ENCODE measurements at regions not wholly inside any gene's neighbourhood (a gene's known extent, or its start where the extent isn't known, plus 50 kb on each side); places are given as distances from the start of the nearest gene placed in this dataset.
A peak's percentile ranks its signal among the peaks of the same experiment; 100 is the strongest.
"Not testable (repeated sequence)": the region's sequence is repeated elsewhere in the genome, so short reads cannot be mapped to it uniquely, and the experiment has no call there.

GRCh38 chr5:119752921-119753886 lies 123.8 kb downstream of the FAM170A start:
- DNase-seq (ENCODE audit: extremely low read depth in 1 of 4, low spot score in 3 of 4) (no peak), FAIRE-seq (no peak), ATAC-seq (no peak)
- Histone ChIP-seq H3K4me2 (ENCODE audit: insufficient read depth, low read length) (no peak overlapping the region), H3K9me1 (ENCODE audit: control insufficient read depth, insufficient read depth, low read length) (no peaks in the 10 kb centered on the region), H3K9me3 (replicated peaks; ENCODE audit: control insufficient read depth, insufficient read depth, low read depth, low read length) (no peaks in the 10 kb centered on the region), H3K9ac (ENCODE audit: insufficient read depth in 1 of 2, low read depth in 2 of 2, low read length in 2 of 2) (no peak overlapping the region), H2AFZ (ENCODE audit: low read depth, low read length) (no peak overlapping the region; the same call in 1 of the 2 replicates), H3K27me3 (ENCODE audit: control insufficient read depth in 2 of 2, insufficient read depth in 2 of 2, low read length in 2 of 2) (no peaks in the 10 kb centered on the region), H3K27ac (ENCODE audit: extremely low read depth, low read depth, low read length) (no peak overlapping the region), H3K79me2 (ENCODE audit: control insufficient read depth, insufficient read depth, low read length) (no peaks in the 10 kb centered on the region), H3K36me3 (ENCODE audit: control insufficient read depth, insufficient read depth, low read length) (no peaks in the 10 kb centered on the region), H3K4me3 (no peak overlapping the region), H4K20me1 (replicated peaks; ENCODE audit: control insufficient read depth, insufficient read depth, low read length) (no peaks in the 10 kb centered on the region), H3K4me1 (replicated peaks in 1 of 2; ENCODE audit: control insufficient read depth in 2 of 2, insufficient read depth in 2 of 2, low read length in 2 of 2) (no peaks in the 10 kb centered on the region; a peak in 1 of 5 replicates)
- no TSS peak for BruUV-seq (replicated peaks)
- CTCF ChIA-PET (ENCODE audit: low intra/inter-chr PET ratio) = no interaction called here
- WGBS (ENCODE audit: insufficient coverage, low coverage, missing lambda C conversion rate) = under 1% methylated on average over 8 of the region's 8 CpGs
- peak; percentile 24; the same call in 1 of the 2 replicates for TF ChIP-seq NFIC (IDR thresholded peaks at IDR 0.05)
- TF ChIP-seq JUNB (CRISPR knock-in tag; conservative IDR thresholded peaks at IDR 0.05) = no peak
- in situ Hi-C loops (cut with MboI) (no loop called here), intact Hi-C loops (cut with micrococcal nuclease) (loop anchor here (5.0 kb wide), 1 partner anchor 171 kb away; no protein-coding TSS in a partner anchor)
- POLR2A ChIA-PET = no interaction called here

GRCh38 chr5:119754825-119755224 lies 125.5 kb downstream of the FAM170A start:
- POLR2A ChIA-PET; FAIRE-seq; H3K9me3 ChIP-seq (replicated peaks; ENCODE audit: control insufficient read depth, insufficient read depth, low read depth, low read length); H2AFZ ChIP-seq (ENCODE audit: low read depth, low read length); H3K36me3 ChIP-seq (ENCODE audit: control insufficient read depth, insufficient read depth, low read length); H3K4me3 ChIP-seq; DNase-seq (ENCODE audit: extremely low read depth in 1 of 4, low spot score in 3 of 4); H4K20me1 ChIP-seq (replicated peaks; ENCODE audit: control insufficient read depth, insufficient read depth, low read length); BruUV-seq (replicated peaks); in situ Hi-C loops (cut with MboI); ATAC-seq; CTCF ChIA-PET (ENCODE audit: low intra/inter-chr PET ratio); H3K4me2 ChIP-seq (ENCODE audit: insufficient read depth, low read length); H3K4me1 ChIP-seq (replicated peaks in 1 of 2; ENCODE audit: control insufficient read depth in 2 of 2, insufficient read depth in 2 of 2, low read length in 2 of 2); H3K9me1 ChIP-seq (ENCODE audit: control insufficient read depth, insufficient read depth, low read length); H3K9ac ChIP-seq (ENCODE audit: insufficient read depth in 1 of 2, low read depth in 2 of 2, low read length in 2 of 2); H3K27me3 ChIP-seq (ENCODE audit: control insufficient read depth in 2 of 2, insufficient read depth in 2 of 2, low read length in 2 of 2); H3K79me2 ChIP-seq (ENCODE audit: control insufficient read depth, insufficient read depth, low read length); H3K27ac ChIP-seq (ENCODE audit: extremely low read depth, low read depth, low read length): not testable (repeated sequence)
- intact Hi-C loops (cut with micrococcal nuclease) = loop anchor here (5.0 kb wide), 1 partner anchor 173 kb away; no protein-coding TSS in a partner anchor
- 4% methylated on average over 7 of the region's 7 CpGs for WGBS (ENCODE audit: insufficient coverage, low coverage, missing lambda C conversion rate)

All from K562 (cell line).